Frontal cortex (tissue), 3 donors: ENCODE measurements at regions not wholly inside any gene's neighbourhood (a gene's known extent, or its start where the extent isn't known, plus 50 kb on each side); places are given as distances from the start of the nearest gene placed in this dataset.

Experiments used
- DNase-seq, 2 donors: peaks; one replicate each; pipeline ENCODE4 v3.0.0; 2012; ENCODE audit warnings: low spot score in 2 of 2
- FAIRE-seq: peaks from 2 replicates; lab custom pipeline; 2012; peaks lifted over from hg19 to GRCh38; lab: Jason Lieb, UNC
- donor health status: control.
- donor health status: control.
- donor health status: control.

DNA sequence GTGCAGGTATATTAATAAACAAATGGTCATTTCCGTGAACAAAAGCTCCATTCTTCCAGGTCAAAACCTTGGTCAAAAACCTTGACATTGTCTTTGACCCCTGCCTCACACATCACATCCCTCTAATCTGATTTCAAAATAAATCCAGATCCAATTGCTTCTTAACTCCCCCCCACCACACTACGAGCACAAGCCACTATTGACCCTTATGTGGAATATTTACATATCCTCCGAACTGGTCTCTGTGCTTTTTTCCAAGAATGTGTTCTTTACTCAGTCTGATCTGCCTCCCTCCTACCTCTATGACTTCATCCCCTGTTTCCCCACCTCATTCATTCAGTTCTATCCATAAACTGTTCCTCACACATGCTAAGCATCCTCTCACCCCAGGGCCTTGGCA is 313.6 kb upstream of the NPVF start:
- FAIRE-seq (no peak), DNase-seq (no peak)

DNA sequence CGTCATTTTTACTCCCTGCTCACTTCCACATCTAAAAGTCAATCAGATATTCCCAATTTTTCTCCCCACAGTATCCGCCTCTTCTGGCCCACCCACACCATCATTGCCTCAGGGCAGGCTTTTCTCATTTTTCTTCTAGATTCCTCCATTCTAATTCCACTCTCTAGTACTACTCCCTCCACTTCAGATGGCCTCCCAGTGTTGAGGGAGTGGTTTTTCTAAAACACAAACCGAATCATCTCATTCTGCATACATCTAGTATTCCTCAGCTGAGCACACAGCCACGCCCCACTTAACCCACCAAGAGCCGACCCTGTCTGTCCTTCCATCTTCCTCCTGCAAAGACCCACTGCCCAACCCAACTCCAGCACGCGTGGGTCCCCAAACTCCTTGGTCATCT is 314.9 kb upstream of the NPVF start:
- FAIRE-seq (no peak), DNase-seq (no peak)

DNA sequence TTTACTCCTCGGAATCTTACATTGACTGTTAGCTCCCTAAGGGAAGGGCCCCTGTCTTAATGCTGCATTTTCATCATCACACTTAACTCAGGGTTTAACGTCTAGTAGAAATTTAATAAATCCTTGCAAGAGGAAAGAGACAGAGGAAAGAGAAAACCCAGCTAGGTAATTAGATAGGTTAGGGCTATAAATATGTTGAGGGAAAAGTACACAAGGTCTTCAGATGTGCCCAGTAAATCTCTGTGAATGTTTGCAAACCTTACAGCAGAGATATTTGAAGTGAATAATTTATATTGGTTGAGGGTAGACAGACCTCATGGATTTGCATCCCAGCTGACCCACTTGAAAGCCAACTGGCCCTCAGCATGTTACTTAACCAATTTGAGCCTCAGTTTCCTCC is 315.5 kb upstream of the NPVF start:
- FAIRE-seq (no peak), DNase-seq (no peak)

DNA sequence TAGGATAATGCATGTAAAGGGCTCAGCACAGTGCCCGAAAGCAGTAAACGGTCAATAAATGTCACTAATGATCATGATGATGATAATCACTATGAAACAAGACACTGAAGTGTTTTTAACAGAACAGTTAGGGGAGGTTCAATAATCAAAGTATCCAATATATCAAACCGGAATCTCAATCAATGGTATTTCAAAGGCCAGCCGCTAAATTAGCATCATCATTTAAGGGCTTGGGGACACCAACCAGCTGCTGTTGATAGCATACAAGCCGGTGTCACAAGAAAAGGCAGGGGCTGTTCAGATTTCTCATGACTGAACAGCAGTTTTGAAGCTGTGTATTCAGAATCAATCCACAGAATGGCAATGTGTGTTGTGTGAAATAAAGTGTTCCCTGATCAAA is 316.0 kb upstream of the NPVF start:
- FAIRE-seq (no peak), DNase-seq (no peak)

DNA sequence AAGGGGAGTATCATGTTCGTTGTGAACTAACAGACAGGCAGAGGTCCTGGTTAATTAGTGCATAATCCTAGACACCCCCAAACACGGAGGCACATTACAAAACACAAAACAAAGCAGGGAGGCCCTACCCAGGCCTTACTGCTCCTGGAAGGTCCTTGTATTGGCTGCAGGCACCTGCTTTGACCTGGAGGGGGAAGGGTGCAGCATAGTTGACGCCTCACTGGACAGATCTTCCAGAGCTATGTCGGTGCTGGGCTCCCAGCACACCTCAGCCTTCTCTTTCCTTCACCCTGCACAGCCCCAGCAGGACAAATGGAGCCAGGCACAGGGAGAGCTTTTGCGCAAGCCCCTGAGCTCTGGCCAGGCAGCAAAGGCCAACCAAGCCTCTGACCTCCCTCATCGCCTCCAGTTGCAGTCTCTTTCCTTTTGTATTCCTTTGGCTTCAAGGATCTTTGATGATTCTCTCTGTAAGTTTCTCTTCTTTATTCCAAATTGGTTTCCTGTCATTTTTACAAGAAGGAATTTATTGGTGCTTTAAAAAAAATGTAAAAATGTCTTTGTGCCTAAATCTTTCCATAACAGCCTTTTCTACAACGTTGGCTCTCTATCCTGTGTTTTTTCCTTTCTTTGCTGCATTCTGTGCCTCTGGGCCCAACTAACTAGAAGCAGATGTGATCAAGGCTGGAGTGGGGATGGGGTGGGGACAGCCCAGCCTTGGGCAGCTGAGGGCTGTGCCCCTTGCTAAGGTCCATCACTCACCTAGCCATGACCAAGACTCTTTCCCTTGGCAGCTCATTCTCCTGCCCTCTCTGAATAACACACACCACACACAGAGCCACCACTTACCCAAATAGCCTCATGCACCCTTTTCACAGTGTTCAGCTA is 317.1 kb upstream of the NPVF start:
- no peak for DNase-seq
- no peak for FAIRE-seq

DNA sequence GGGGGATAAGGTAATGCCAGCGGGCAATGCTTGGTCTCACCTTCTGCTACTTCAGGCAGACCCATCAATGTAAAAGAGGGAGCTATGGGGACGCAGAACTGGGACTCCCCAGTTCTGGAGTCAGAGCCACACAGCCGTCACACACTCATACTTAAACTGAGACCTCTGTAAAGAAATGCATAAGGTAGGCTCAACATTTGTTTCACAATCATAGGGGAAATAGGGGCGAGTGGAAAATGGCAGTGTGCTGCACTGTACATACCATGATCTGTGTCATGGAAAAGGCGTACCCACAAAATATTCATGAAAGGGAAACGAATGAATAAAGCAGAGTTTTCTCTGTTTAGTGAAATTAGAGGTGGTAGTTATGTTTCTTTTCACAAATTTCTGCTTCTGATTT is 318.0 kb upstream of the NPVF start:
- no peak for DNase-seq
- FAIRE-seq: no peak

DNA sequence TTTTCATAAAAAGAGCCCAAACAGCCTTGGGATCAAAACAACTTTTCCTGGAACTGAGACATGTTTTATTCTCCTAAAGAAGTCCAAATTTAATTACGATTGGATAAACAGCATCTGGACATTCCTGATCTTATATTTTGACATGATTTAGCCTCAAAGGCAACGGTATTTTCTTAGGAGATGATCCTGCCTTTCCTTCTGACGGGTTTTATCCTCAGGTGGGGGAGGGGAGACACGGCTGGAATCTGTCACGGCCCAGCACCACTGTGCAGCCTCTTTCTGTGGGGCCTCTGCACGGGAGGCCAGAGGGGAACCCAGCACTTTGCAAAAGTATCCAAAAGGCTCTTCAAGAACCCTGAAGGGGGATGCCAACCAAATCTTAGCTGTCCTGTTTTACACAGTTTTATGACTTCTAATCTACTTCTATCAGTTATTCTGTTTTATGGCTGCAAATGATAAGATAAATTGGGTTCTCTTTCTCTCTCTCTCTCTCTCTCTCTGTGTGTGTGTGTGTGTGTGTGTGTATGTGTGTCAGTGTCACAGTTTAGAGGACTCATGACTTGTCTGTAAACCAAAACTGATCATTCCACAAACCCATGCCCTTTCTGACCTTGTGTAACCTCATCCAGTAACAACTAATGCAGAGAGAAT is 321.1 kb upstream of the NPVF start:
- DNase-seq: no peak
- no peak for FAIRE-seq

DNA sequence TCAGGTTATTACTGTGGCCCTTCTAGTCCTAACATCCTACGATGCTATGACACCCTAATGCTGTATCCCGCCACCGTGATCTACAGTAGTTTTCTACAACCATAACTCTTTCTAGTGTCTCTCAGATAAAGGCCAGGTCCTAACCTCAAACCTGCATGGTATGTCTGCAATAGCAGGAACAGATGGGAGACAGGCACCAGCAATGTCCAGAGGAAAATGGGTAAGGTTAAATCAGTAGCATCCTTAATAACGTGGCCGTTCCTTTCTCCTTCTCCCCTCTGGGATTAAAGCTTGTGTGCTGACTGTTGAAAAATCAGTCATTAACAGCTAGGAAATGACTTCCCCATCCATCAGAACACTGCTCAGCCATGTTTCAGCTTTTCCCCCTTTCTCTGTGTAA is 321.9 kb upstream of the NPVF start:
- DNase-seq: no peak
- FAIRE-seq: no peak

DNA sequence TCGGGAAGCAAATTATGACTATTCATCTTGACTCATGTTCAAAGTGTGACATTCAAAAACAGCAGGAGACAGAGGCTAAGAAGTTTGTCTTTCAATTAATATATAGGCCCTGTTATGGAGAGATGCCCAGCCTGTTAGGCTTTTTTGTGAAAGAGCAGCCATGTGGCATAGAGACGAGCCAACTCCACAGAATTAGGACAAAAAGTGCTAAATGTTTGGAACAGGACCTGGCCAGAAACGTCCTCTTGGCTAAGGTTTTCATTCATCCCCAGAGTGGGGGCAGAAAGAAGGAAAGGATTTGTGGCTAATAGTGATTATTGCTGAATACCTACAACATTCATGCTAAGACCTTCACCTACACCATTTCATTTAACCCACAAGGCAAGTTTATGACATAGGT is 324.7 kb upstream of the NPVF start:
- FAIRE-seq: no peak
- DNase-seq: no peak

DNA sequence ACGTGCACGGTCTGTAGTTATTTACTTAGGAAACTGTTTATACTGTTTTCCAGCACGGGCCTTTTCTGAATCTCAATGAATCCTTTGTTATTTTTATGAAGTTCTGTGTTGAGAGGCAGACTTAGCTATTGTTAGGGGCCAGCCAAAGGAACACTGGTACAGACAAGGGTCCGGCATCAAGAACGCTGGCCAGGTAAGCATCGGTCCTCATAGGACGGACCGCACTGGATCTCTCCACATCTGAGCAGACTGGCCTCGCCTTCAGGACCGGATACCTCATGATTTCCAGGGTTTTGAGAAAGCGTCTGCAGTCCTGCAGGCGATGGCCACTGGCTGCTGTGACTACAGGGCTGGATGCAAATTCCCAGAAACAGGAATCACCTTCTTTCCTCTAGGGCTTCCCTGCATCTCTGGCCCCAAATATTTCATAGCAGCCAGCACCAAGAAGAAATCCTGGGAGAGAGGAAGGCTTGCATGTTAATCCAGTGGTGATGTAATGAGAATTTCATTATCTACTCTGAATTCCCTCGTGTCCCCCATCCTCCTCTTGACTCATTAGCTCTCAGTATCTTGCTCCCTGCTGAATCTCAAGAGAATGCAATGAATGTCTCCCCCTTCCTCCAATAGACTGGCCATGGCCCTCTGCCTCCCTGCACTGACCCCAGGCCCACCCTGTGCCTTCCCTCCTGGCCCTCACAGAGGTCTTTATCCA is 325.4 kb upstream of the NPVF start:
- DNase-seq (no peak), FAIRE-seq (no peak)

DNA sequence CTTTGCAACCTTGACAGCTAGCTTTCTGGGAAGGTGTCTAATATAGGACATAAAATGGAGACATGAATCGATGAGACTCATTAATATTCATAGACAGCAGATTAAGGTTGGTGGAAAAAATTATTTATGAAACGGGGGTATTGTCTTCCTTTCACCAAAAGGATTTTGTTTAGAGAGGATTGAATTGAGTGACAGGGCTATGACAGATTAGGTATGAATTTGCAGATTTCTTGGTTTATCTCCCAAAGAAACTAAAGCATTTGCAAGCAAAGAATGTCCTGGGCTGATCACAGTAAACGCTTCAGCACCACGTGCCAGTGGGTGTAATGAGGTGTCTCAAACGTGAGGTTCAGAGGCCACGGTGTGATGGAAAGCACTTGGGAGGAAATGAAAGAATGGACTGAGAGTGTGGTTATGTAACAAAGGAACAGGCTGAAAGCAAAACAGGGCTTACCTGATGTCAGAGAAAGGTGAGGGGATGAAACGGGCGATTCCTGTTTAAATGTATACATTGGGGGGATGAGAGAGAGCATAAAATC is 329.2 kb upstream of the NPVF start:
- no peak for FAIRE-seq
- no peak for DNase-seq

DNA sequence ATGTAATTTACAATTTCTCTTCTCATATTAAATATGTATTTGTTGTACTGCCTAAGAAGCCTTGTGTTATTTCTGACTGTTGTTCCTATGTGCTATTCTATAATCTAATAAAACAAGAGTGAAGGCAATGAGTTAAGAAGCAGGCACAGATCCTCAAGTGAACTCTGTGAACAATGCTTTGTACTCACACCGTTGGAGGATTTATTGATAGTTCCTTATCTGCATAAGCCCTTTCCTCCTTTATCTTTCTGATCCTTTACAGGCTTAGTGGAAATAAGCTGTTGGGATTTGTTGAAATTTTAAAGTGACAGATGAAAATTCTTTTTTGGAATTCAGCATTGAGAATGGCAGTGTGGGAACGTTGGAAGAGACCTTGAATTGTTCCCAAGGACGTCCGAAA is 329.6 kb upstream of the NPVF start:
- DNase-seq (no peak), FAIRE-seq (no peak)

DNA sequence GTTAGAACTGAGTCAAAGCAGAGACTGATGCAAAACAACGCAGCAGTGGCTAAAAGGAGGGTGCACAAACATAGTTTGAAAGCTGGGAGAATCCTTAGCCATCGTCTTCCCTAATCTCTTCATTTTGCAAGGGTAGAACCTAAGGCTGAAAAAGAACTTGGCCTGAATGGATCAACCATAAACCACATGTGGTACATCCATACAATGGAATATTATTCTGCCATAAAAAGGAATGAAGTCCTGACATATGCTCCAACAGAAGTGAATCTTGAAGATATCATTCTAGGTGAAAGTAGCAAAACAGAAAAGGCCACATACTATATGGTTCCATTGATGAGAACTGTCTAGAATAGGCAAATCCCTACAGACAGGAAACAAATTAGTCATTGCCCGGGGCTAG is 330.3 kb upstream of the NPVF start:
- no peak for DNase-seq
- no peak for FAIRE-seq

DNA sequence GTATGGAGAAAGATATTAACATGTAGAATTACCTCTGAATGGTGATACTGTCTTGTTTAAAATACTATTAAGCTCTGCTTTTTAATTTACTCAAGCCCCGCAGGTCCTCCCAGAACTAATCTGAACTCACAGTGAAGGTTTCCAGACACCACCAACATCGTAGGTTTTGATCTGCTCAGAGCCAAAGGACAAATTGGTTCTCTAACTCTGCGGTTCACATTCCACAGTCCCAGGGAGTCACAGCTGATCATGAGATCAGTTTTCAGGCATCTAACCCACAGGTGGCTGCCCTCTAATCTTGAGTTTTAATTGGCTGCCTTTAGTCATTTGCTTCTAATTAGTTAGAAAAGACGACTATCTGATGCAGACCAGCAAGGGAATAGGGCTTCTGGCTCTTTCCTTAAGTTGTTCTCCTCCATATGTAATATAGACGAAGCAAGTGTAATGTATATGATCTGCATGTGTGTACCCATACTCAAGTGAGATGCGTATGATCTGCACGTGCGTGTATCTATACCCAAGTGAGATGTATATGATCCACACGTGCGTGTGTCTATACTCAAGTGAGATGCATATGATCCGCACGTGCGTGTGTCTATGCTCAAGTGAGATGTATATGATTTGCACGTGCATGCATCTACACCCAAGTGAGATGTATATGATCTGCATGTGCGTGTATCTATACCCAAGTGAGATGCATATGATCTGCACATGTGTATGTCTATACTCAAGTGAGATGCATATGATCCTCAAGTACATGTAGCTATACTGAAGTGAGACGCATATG is 331.5 kb upstream of the NPVF start:
- no peak for FAIRE-seq
- DNase-seq: no peak

DNA sequence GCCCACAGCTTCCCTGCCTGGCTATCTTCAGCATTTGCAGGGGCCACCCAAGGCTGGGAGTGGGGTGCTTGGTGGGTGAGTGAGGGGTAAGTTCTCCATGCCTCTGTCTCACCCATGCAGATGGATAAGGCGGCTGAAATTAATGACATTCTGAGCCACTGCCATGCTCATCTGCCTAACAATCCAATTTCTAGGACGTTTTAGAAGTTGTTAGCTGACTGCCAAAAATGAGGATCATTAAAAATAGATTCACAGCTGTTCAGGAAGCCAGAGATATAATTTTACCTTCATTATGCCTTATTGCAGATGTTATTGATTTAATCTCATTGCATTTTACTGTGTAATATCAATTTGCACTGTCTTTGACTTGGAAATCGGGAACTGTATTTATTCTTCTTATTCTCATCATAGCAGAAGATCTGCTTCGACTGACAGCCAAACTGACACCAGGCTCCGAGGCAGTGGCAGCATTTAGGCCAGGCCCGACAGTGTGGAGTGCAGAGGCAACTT is 334.4 kb upstream of the NPVF start:
- FAIRE-seq: no peak
- DNase-seq: no peak

DNA sequence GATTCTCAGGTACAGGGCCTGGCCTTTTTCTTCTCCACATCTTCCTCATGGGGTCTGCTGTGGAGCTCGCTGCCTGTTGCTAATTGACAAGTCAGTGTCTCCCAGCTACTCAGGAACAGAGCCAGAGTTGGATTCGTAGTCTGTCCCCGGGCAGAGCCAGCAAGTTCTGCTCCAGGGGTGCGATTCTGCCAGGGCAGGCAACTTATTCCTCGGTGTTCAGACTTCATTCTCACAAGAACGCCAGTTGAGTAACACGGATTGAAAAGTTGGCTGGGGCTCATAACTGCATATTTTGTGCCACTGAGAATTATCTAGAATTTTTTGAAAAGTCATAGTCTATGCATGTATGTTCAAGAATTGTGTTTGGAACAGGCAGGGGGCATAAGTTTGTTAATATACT is 336.7 kb upstream of the NPVF start:
- no peak for FAIRE-seq
- no peak for DNase-seq

DNA sequence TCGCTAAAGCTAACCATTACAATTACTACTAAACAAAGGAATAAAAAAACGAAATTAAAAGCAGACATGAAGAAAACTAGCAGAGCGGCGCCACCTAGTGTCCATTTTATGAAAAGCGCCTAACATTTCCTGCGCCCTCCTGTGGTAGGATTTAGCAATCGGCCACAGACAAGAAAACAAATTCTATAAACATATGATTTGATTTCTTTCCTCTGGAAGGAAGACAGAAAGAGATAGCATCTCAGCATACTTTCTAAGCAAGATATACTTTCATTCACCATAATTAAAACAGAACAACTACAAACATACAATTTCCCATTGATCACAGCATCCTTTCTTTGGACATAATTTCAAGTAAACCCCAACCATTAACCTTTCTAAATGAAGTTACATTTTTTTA is 337.7 kb upstream of the NPVF start:
- DNase-seq: peak; percentile 14 to 49
- peak; percentile 95 for FAIRE-seq

DNA sequence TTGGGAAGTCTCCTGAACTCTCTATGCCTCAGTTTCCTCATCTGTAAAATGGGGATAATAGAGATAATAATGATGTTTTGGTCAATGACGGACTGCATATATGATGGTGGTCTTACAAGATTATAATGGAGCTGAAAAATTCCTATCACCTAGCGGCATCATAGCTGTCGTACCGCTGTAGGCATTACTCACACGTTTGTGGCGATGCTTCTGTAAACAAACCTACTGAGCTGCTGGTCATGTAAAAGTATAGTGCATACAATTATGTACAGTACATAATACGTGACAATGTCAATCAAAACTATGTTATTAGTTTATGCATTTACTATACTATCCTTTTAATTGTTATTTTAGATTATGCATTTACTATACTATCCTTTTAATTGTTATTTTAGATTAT is 339.1 kb upstream of the NPVF start:
- DNase-seq (no peak), FAIRE-seq (no peak)

DNA sequence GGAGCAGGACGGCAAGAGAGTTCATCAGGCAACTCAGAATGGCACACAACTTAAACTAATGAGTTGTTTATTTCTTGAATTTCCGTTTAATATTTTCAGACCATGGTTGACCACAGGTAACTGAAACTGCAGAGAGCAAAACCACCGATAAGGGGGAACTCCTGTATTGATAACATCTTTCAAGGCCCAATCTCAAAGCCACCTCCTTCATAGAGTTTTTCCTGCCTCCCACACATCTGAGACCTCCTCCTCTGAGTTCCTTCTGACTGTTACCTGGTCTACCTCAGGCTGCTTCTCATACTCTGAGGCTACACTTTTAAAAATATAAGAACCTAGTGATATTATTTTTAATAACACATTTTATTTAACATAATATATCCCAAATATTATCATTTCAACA is 341.5 kb upstream of the NPVF start:
- FAIRE-seq (peak; percentile 42), DNase-seq (no peak)

DNA sequence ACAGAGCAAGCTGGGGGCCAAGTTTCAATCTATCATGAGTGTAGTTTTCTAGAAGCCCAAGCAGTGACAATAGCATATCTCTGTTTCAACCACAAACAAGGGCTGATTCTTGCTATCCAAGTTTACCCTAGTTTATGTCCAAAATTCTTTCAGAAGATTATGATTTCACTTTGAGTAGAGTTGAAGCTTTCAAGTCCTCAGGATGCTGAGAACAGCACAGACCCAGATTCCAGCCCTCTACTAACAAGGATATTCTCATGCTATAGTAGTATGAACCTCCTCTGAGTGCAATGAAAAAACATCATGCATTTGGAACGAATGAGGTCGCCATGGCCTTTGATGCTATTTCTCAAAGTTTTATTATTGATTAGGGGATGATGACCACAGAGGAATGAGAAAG is 344.1 kb upstream of the NPVF start:
- no peak for FAIRE-seq
- no peak for DNase-seq
